Subcutaneous abdominal adipose tissue (tissue), 5 donors: ENCODE measurements at regions not wholly inside any gene's neighbourhood (a gene's known extent, or its start where the extent isn't known, plus 50 kb on each side); places are given as distances from the start of the nearest gene placed in this dataset.

Experiments used
- H3K27ac ChIP-seq: one replicate; pipeline ENCODE4 v1.7.0; 2013; ENCODE audit warnings: low read depth, mild to moderate bottlenecking, inconsistent platforms, low read length, moderate library complexity
- H3K27me3 ChIP-seq, 5 donors: one replicate each; pipeline ENCODE4 v1.7.0; 2013; ENCODE audit warnings: low read length in 5 of 5, inconsistent platforms in 1 of 5; ENCODE audit not compliant: control insufficient read depth in 5 of 5, insufficient read depth in 4 of 5
- H3K36me3 ChIP-seq, 5 donors: one replicate each; pipeline ENCODE4 v1.7.0; 2013; ENCODE audit warnings: low read length in 5 of 5; ENCODE audit not compliant: control insufficient read depth in 5 of 5, insufficient read depth in 5 of 5
- H3K4me1 ChIP-seq, 5 donors: one replicate each; pipeline ENCODE4 v1.7.0; 2013; ENCODE audit warnings: low read length in 5 of 5, mild to moderate bottlenecking in 3 of 5, moderate library complexity in 1 of 5; ENCODE audit not compliant: control insufficient read depth in 5 of 5, insufficient read depth in 5 of 5
- H3K4me3 ChIP-seq, 5 donors: one replicate each; pipeline ENCODE4 v1.7.0; 2013; ENCODE audit warnings: low read length in 5 of 5, low read depth in 1 of 5
- H3K9ac ChIP-seq, 5 donors: one replicate each; pipeline ENCODE4 v1.7.0; 2013; ENCODE audit warnings: low read length in 5 of 5, mild to moderate bottlenecking in 4 of 5, moderate library complexity in 3 of 5
- H3K9me3 ChIP-seq, 5 donors: one replicate each; pipeline ENCODE4 v1.7.0; 2013; ENCODE audit warnings: low read length in 5 of 5; ENCODE audit not compliant: control insufficient read depth in 5 of 5
- donor health status: healthy.
- donor health status: healthy.
- donor health status: healthy.
- donor health status: healthy.
- donor health status: healthy.

DNA sequence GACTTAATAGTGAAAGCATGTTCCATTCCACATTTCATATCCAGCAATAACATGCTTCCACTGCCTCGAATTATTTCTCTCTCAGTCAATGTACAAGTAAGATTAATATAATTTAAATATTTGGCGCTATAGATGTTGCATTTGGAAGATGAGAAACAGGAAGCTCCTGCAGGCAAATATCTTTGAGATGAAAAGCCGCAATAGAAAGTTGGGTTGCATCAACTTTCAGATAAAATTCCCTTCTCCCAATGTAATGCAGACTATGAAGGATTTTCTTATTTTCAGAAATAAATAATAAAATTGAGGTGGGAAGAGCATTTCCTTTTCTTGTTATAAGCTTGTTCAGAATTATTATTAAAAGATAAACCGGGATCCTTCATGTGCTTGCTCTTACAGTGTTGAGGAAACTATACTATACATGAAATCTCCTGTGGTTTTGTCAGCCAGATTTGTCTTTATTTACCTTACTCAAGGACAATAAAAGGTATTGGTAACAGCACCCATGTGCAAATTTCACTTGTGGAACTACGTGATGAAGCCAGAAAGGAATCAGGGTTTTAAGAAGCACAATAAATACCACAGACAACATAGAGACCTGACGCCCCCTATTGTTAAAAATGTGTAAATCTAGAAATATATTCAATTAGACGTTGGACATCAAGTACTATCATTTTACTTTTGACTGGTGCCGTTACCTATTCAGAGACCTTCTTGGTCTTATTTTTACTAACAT lies 307.0 kb downstream of the ARPP21 start:
- H3K27ac ChIP-seq: no peak overlapping the region

DNA sequence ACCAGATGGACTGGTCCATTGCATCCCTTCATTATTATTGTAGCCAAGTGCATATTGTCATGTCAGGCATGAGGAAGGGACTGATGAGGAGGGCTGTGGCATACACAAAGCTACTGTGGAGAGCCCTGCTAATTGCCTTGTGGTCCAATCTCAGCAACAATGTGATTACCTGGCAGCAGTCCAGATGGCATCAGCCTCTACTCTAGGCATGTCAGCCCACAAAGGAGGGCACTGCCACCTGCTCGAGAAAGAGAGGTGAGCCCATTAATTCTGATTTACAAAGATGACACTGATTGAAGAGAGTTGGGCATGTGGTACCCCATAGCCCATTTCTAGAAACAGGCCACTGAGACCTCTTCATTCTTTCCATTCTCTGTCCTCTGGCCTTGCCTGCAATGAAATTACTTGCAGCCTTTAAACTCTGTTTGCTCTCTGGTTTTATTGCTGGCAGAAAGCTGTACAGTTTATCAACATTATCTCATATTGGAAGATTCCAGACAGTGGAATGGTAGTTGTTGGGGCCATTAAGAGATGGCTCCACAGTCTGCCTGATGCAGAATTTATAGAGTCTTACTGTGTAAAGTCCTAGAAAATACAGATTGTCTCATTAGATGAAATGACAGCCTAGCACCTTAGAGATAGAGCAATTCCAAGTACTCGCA lies 307.7 kb downstream of the ARPP21 start:
- H3K27ac ChIP-seq: no peak overlapping the region
- no peak overlapping the region for H3K4me3 ChIP-seq
- H3K9me3 ChIP-seq: no peaks in the 10 kb centered on the region
- H3K4me1 ChIP-seq: no peaks in the 10 kb centered on the region
- no peaks in the 10 kb centered on the region for H3K36me3 ChIP-seq
- H3K27me3 ChIP-seq: no peaks in the 10 kb centered on the region
- no peak overlapping the region for H3K9ac ChIP-seq

More for the DNA sequence above, 307.0 kb downstream of the ARPP21 start:
- H3K9ac ChIP-seq: no peak overlapping the region
- no peaks in the 10 kb centered on the region for H3K4me1 ChIP-seq
- H3K4me3 ChIP-seq: no peak overlapping the region
- H3K36me3 ChIP-seq: no peaks in the 10 kb centered on the region
- H3K9me3 ChIP-seq: no peaks in the 10 kb centered on the region
- H3K27me3 ChIP-seq: no peaks in the 10 kb centered on the region

DNA sequence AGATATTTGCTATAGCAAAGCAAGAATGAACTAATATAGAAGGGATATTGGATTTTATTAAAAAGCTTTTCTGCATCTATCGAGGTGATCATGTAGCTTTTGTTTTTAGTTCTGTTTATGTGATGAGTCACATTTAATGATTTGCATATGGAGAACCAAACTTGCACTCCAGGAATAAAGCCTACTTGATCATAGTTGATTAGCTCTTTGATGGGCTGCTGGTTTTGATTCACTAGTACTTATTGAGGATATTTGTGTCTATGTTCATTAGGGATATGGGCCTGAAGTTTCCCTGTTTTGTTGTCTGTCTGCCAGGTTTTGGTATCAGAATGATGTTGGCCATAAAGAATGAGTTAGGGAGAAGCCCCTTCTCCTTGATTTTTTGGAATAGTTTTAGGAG lies 310.7 kb downstream of the ARPP21 start:
- H3K4me1 ChIP-seq: no peaks in the 10 kb centered on the region
- H3K9ac ChIP-seq: no peak overlapping the region
- H3K27me3 ChIP-seq: no peaks in the 10 kb centered on the region
- H3K4me3 ChIP-seq: no peak overlapping the region
- H3K9me3 ChIP-seq: no peaks in the 10 kb centered on the region
- no peaks in the 10 kb centered on the region for H3K36me3 ChIP-seq
- H3K27ac ChIP-seq: no peak overlapping the region

DNA sequence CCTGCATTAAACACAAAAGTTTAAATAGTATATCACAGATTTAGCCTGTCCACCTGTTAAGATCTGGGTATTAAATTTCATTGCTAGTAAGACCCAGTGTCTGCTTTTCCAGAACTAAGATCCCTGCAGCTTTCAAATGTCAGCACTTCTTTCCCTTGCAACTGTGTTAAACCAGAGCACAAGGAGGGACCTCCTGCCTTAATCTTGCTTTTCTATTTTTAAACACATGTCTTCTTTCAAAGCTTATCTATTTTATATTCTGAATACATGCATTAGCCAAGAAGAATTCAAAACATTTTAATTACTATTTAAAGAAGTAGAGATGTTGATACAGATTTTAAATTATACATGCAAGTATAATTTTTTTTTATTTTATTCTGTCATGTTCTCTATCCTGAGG lies 315.1 kb downstream of the ARPP21 start:
- Histone ChIP-seq H3K36me3 (no peaks in the 10 kb centered on the region), H3K9me3 (no peaks in the 10 kb centered on the region), H3K4me1 (no peaks in the 10 kb centered on the region), H3K4me3 (no peak overlapping the region), H3K27ac (no peak overlapping the region), H3K27me3 (no peaks in the 10 kb centered on the region), H3K9ac (no peak overlapping the region)

DNA sequence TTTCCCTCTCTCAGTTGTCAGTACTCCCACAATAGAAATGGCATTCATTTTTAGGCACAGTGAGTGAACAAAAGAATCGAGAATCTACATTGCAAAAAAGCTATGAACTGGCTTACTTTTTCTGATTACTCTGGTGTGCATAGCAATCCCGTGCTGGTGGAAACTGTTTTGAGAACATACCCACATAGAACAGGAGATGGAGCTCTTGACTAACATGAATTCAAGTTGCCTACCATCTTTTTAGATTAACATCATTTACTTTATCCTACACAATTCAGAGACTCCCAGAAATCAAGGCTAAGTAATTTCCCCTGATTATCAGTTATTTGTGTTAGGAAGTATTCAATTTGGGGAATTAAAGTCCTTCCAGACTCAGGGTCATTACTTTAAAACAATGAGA lies 326.6 kb downstream of the ARPP21 start:
- Histone ChIP-seq H3K4me3 (no peak overlapping the region), H3K27me3 (no peaks in the 10 kb centered on the region), H3K27ac (no peak overlapping the region), H3K36me3 (no peaks in the 10 kb centered on the region), H3K9ac (no peak overlapping the region), H3K9me3 (no peaks in the 10 kb centered on the region), H3K4me1 (peaks cover 0 to 8% (median 0%) of the 10 kb centered on the region in 5 donors)

DNA sequence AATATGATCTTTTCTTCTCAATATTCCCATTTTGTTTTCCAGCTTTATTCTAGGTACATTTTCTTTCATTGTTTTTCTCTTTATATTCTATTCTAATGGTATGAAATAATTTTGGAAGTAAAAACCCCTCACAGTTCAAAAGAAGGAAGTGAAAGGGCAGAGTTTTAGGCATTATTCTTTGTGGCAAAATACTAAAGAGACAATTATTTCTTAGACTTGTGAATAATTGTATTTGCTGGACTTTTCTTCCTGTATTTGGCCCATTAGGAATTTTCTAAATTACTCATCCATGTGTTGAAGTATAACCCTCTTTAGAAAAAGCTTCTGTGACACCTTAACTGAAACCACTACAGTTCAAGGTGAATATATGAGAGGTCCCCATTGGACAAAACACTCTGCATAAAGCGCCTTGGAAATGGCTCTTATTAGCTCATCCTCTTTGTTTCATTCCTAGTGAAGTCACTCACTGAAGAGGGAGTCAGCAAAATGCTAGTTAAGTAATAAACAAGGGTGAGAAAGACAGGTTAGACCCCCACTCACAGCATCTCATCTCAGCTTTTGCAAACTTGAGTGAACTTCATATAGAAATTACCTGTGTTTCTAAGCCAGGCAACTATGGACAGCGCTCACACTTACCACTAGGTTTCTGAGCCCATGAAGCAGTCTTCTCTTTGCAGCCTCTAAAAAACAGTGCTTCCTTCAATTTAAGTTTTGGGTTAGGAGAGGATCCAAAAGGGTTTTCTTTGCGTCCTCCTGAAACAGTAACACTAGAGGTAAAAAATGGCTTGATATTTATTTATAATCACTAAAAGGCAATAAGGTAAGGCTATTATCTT lies 327.5 kb downstream of the ARPP21 start:
- Histone ChIP-seq H3K27ac (no peak overlapping the region), H3K36me3 (no peaks in the 10 kb centered on the region), H3K9ac (no peak overlapping the region), H3K9me3 (no peaks in the 10 kb centered on the region), H3K4me1 (peaks cover 0 to 8% (median 0%) of the 10 kb centered on the region in 5 donors), H3K4me3 (no peak overlapping the region), H3K27me3 (no peaks in the 10 kb centered on the region)

DNA sequence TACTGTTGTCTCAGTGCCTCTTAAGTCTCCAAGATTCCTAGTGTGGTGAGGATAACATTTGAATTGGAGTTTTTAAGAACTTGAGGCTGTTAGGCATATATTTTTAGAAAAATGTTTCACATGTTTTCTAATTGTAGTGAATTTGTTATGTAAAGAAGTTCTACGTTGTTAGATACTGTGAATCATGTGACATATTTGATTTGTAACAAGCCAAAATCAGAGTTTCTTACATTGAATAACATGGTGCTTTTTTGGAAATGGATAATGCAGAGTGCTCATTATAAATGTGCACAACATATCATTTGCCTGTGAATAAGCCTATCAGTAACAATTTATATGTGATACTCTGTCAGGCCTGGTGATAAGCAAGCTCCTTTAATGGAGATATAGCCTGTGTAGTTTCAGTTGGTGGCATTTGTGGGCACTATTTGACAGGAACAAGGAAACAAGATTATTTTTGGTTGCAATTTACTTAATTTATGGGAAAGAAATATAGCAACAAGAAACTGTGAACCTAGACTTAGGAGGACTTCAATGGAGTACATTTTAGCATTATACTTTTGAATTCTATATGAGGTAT lies 328.8 kb downstream of the ARPP21 start:
- Histone ChIP-seq H3K4me1 (peaks cover 0 to 8% (median 0%) of the 10 kb centered on the region in 5 donors), H3K27me3 (no peaks in the 10 kb centered on the region), H3K9me3 (no peaks in the 10 kb centered on the region)

DNA sequence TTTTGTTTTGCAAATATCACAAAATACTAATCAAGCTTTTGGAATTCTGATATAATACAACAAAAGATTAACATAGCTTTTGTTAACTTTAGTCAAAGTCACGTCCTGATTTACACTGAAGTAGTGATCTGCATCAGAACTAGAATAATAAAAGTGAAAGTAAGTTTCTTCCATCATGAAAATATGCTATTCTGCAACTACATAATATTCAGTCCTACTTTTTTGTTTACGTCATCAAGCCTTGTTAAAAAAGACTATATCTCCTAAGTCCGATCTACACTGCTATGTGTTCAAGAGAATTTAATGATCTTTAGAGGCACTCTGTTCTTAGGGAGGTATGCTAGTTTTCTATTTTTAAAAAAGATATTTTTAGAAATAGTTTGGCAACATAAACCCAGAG lies 330.1 kb downstream of the ARPP21 start:
- no peaks in the 10 kb centered on the region for H3K27me3 ChIP-seq
- H3K36me3 ChIP-seq: no peaks in the 10 kb centered on the region
- peaks cover 0 to 8% (median 0%) of the 10 kb centered on the region in 5 donors for H3K4me1 ChIP-seq
- no peaks in the 10 kb centered on the region for H3K9me3 ChIP-seq
- peak overlapping the region in 3 of 5 donors; percentile 26 to 47 (median 35) for H3K4me3 ChIP-seq
- no peak overlapping the region for H3K27ac ChIP-seq
- H3K9ac ChIP-seq: no peak overlapping the region

More for the DNA sequence above, 328.8 kb downstream of the ARPP21 start:
- Histone ChIP-seq H3K36me3 (no peaks in the 10 kb centered on the region), H3K4me3 (no peak overlapping the region), H3K9ac (no peak overlapping the region), H3K27ac (no peak overlapping the region)

DNA sequence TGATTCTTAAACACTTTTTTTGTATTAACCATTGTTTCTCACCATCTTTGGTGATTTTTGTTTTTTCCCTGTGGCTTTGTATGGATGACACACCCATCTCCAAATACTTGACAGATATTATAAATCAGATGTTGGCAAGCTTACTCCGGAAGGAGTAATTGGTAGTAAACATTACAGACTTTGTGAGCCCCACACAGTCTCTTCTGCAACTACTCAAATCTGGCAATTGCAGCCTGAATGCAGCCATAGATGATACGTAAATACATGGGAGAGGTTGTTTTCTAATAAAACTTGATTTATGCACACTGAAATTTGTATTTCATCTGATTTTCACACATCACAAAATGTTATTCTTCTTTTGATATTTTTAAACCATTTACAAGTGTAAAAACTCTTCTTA lies 331.5 kb downstream of the ARPP21 start:
- no peaks in the 10 kb centered on the region for H3K9me3 ChIP-seq
- no peaks in the 10 kb centered on the region for H3K36me3 ChIP-seq
- peaks cover 0 to 8% (median 0%) of the 10 kb centered on the region in 5 donors for H3K4me1 ChIP-seq
- no peak overlapping the region for H3K27ac ChIP-seq
- H3K9ac ChIP-seq: no peak overlapping the region
- H3K27me3 ChIP-seq: no peaks in the 10 kb centered on the region
- H3K4me3 ChIP-seq: no peak overlapping the region
